Loucy (cell line): ENCODE measurements at regions not wholly inside any gene's neighbourhood (a gene's known extent, or its start where the extent isn't known, plus 50 kb on each side); places are given as distances from the start of the nearest gene placed in this dataset.

Experiments
- H2AFZ ChIP-seq: fragments of 200-600 bp; sonication (generic); 2 replicates; pipeline ENCODE4 v1.6.0; 2016; ENCODE audit warnings: antibody characterized with exemption, mild to moderate bottlenecking, low read length, moderate library complexity
- H3F3A ChIP-seq: fragments of 200-600 bp; 2 replicates; pipeline ENCODE4 v1.6.0; 2016; ENCODE audit warnings: antibody characterized with exemption, low read depth, mild to moderate bottlenecking
- H3K27me3 ChIP-seq: fragments of 200-600 bp; sonication (generic); 2 replicates; pipeline ENCODE4 v1.6.1; 2014; ENCODE audit warnings: low read length, mild to moderate bottlenecking; ENCODE audit not compliant: insufficient read depth, poor library complexity, severe bottlenecking
- H3K36me3 ChIP-seq: fragments of 200-600 bp; sonication (generic); 2 replicates; pipeline ENCODE4 v1.6.1; 2016; ENCODE audit warnings: low read length; ENCODE audit not compliant: insufficient read depth
- H3K4me1 ChIP-seq: fragments of 200-600 bp; sonication (generic); 2 replicates; pipeline ENCODE4 v1.5.1; 2014; ENCODE audit warnings: low read length, mild to moderate bottlenecking; ENCODE audit not compliant: insufficient read depth, poor library complexity, severe bottlenecking
- H3K4me2 ChIP-seq: fragments of 200-600 bp; sonication (generic); 2 replicates; pipeline ENCODE4 v1.6.0; 2014; ENCODE audit warnings: antibody characterized with exemption, low read length, low read depth, mild to moderate bottlenecking; ENCODE audit not compliant: poor library complexity, severe bottlenecking
- H3K4me3 ChIP-seq: fragments of 200-600 bp; sonication (generic); 2 replicates; pipeline ENCODE4 v1.5.1; 2014; ENCODE audit warnings: low read length, mild to moderate bottlenecking, mixed read lengths; ENCODE audit not compliant: poor library complexity, severe bottlenecking
- H3K79me2 ChIP-seq: fragments of 200-600 bp; sonication (generic); 2 replicates; pipeline ENCODE4 v1.6.1; 2014; ENCODE audit warnings: low read length; ENCODE audit not compliant: insufficient read depth
- H3K9ac ChIP-seq: fragments of 200-600 bp; sonication (generic); 2 replicates; pipeline ENCODE4 v1.6.0; 2014; ENCODE audit warnings: mild to moderate bottlenecking, low read depth, low read length, moderate library complexity; ENCODE audit not compliant: poor library complexity, severe bottlenecking
- H3K9me2 ChIP-seq: fragments of 200-600 bp; sonication (generic); replicated peaks from 2 replicates; pipeline ENCODE4 v1.6.1; 2016; ENCODE audit warnings: low read depth, low read length, mixed read lengths
- H3K9me3 ChIP-seq: fragments of 200-600 bp; sonication (generic); 2 replicates; pipeline ENCODE4 v1.6.1; 2014; ENCODE audit warnings: mild to moderate bottlenecking, antibody characterized with exemption, low read length, low read depth; ENCODE audit not compliant: insufficient read depth
- H4K20me1 ChIP-seq: fragments of 200-600 bp; sonication (generic); 2 replicates; pipeline ENCODE4 v1.6.0; 2014; ENCODE audit warnings: antibody characterized with exemption, low read length, mild to moderate bottlenecking; ENCODE audit not compliant: insufficient read depth, poor library complexity, severe bottlenecking
- CTCF ChIP-seq: fragments of 200-600 bp; sonication (generic); conservative IDR thresholded peaks from 2 replicates; pipeline ENCODE4 v1.5.1; 2014; ENCODE audit warnings: mild to moderate bottlenecking, antibody characterized with exemption, low read length
- EZH2phosphoT487 ChIP-seq: fragments of 200-600 bp; IDR thresholded peaks from 2 replicates; pipeline ENCODE4 v1.6.1; 2018; ENCODE audit warnings: antibody characterized with exemption, mild to moderate bottlenecking, moderate library complexity, borderline replicate concordance

GRCh38 chr2:191569025-191569424, 108.9 kb upstream of the NABP1 start:
- no peak overlapping the region for H2AFZ ChIP-seq
- no peaks in the 10 kb centered on the region for H3K27me3 ChIP-seq
- no peaks in the 10 kb centered on the region for H3F3A ChIP-seq
- no peaks in the 10 kb centered on the region for H3K9me3 ChIP-seq
- no peaks in the 10 kb centered on the region for H3K9me2 ChIP-seq
- TF ChIP-seq CTCF (no peak), EZH2phosphoT487 (no peak)
- H3K4me3 ChIP-seq = no peak overlapping the region
- H3K4me1 ChIP-seq = peaks cover 34% of the 10 kb centered on the region
- H4K20me1 ChIP-seq = no peaks in the 10 kb centered on the region
- H3K4me2 ChIP-seq = no peak overlapping the region
- H3K36me3 ChIP-seq = no peaks in the 10 kb centered on the region
- no peak overlapping the region for H3K9ac ChIP-seq
- no peaks in the 10 kb centered on the region for H3K79me2 ChIP-seq

GRCh38 chr2:191571163-191571769, 106.7 kb upstream of the NABP1 start:
- Histone ChIP-seq H2AFZ (peak overlapping the region; percentile 86), H3K9ac (no peak overlapping the region), H3F3A (no peaks in the 10 kb centered on the region), H3K27me3 (no peaks in the 10 kb centered on the region), H3K79me2 (no peaks in the 10 kb centered on the region), H3K36me3 (no peaks in the 10 kb centered on the region), H3K4me2 (peak overlapping the region; percentile 62), H3K9me2 (no peaks in the 10 kb centered on the region), H4K20me1 (no peaks in the 10 kb centered on the region), H3K4me3 (peak overlapping the region; percentile 55), H3K4me1 (peaks cover 13% of the 10 kb centered on the region), H3K9me3 (no peaks in the 10 kb centered on the region)
- no peak for TF ChIP-seq EZH2phosphoT487
- TF ChIP-seq CTCF = peak; percentile 69

GRCh38 chr2:191572319-191572718, 105.6 kb upstream of the NABP1 start:
- Histone ChIP-seq H3K9me3 (no peaks in the 10 kb centered on the region), H3K36me3 (no peaks in the 10 kb centered on the region), H3K9ac (no peak overlapping the region), H4K20me1 (no peaks in the 10 kb centered on the region), H3K4me1 (peaks cover 13% of the 10 kb centered on the region), H2AFZ (no peak overlapping the region), H3K9me2 (no peaks in the 10 kb centered on the region), H3K79me2 (no peaks in the 10 kb centered on the region), H3F3A (no peaks in the 10 kb centered on the region), H3K4me2 (no peak overlapping the region), H3K4me3 (no peak overlapping the region), H3K27me3 (no peaks in the 10 kb centered on the region)
- no peak for TF ChIP-seq EZH2phosphoT487
- TF ChIP-seq CTCF = no peak
